PFSK-1 (cell line): ENCODE measurements at regions not wholly inside any gene's neighbourhood (a gene's known extent, or its start where the extent isn't known, plus 50 kb on each side); places are given as distances from the start of the nearest gene placed in this dataset.

Source experiments
- POLR2AphosphoS5 ChIP-seq: IDR thresholded peaks from 2 replicates; pipeline ENCODE4 v1.6.1; 2012; ENCODE audit warnings: low read depth, mild to moderate bottlenecking, control low read depth, low read length, moderate library complexity
- TAF1 ChIP-seq: IDR thresholded peaks from 2 replicates; pipeline ENCODE4 v1.6.1; 2012; ENCODE audit warnings: low read length, control low read depth, borderline replicate concordance; ENCODE audit not compliant: insufficient read depth
- TF ChIP-seq, protein P1 (sequence below), 2 experiments: IDR thresholded peaks; 2 replicates each; pipeline versions ENCODE4 v1.6.1 to v1.8.0; 2011 to 2012; ENCODE audit warnings: low read depth in 2 of 2, low read length in 2 of 2, control low read depth in 1 of 2, inconsistent platforms in 1 of 2, mild to moderate bottlenecking in 1 of 2, moderate library complexity in 1 of 2; ENCODE audit not compliant: insufficient read depth in 1 of 2

GRCh38 chr6:134415194-134415593, 97.3 kb upstream of the SGK1 start:
- TF ChIP-seq TAF1 (no peak), POLR2AphosphoS5 (no peak)
- TF ChIP-seq, protein P1, sequence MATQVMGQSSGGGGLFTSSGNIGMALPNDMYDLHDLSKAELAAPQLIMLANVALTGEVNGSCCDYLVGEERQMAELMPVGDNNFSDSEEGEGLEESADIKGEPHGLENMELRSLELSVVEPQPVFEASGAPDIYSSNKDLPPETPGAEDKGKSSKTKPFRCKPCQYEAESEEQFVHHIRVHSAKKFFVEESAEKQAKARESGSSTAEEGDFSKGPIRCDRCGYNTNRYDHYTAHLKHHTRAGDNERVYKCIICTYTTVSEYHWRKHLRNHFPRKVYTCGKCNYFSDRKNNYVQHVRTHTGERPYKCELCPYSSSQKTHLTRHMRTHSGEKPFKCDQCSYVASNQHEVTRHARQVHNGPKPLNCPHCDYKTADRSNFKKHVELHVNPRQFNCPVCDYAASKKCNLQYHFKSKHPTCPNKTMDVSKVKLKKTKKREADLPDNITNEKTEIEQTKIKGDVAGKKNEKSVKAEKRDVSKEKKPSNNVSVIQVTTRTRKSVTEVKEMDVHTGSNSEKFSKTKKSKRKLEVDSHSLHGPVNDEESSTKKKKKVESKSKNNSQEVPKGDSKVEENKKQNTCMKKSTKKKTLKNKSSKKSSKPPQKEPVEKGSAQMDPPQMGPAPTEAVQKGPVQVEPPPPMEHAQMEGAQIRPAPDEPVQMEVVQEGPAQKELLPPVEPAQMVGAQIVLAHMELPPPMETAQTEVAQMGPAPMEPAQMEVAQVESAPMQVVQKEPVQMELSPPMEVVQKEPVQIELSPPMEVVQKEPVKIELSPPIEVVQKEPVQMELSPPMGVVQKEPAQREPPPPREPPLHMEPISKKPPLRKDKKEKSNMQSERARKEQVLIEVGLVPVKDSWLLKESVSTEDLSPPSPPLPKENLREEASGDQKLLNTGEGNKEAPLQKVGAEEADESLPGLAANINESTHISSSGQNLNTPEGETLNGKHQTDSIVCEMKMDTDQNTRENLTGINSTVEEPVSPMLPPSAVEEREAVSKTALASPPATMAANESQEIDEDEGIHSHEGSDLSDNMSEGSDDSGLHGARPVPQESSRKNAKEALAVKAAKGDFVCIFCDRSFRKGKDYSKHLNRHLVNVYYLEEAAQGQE (IDR thresholded peaks at IDR 0.05; ENCODE audit: insufficient read depth in 1 of 2, low read depth in 2 of 2, low read length in 2 of 2), result no peak
